MM.1S (cell line): ENCODE measurements at regions not wholly inside any gene's neighbourhood (a gene's known extent, or its start where the extent isn't known, plus 50 kb on each side); places are given as distances from the start of the nearest gene placed in this dataset.

Experiments
- EZH2 ChIP-seq: fragments of 300-600 bp; sonication (generic); optimal IDR thresholded peaks from 2 replicates; pipeline ENCODE3; 2017; ENCODE audit warnings: low read depth, mild to moderate bottlenecking, antibody characterized with exemption, low read length, mixed read lengths
- EZH2phosphoT487 ChIP-seq: fragments of 300-600 bp; sonication (generic); IDR thresholded peaks from 2 replicates; pipeline ENCODE4 v1.6.1; 2018; ENCODE audit warnings: antibody characterized with exemption, low read length
- TF ChIP-seq, protein P1 (sequence below): fragments of 300-600 bp; sonication (generic); IDR thresholded peaks from 2 replicates; pipeline ENCODE4 v1.5.1; 2016; ENCODE audit warnings: antibody characterized with exemption, low read length, mixed read lengths

DNA sequence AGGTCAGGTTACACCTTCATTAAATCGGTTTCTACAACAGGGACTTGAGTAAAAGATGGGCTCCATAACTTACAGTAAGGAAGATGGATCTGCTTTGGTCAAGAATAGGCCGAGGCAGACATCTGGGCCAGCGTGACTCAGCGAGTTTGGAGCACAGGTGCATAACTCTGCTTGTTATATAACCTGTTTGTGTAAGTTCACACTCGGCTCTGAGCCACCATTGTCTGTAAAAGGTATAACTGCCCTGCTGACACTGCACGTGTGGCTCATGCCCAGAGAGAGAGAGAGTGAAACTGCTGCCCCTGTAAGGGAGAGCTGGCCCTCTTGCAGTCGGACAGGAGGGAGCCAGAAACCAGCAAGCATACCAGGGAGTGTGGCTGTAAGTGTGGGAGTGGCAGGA, 737.9 kb upstream of the SLC35B3 start:
- TF ChIP-seq, protein P1, sequence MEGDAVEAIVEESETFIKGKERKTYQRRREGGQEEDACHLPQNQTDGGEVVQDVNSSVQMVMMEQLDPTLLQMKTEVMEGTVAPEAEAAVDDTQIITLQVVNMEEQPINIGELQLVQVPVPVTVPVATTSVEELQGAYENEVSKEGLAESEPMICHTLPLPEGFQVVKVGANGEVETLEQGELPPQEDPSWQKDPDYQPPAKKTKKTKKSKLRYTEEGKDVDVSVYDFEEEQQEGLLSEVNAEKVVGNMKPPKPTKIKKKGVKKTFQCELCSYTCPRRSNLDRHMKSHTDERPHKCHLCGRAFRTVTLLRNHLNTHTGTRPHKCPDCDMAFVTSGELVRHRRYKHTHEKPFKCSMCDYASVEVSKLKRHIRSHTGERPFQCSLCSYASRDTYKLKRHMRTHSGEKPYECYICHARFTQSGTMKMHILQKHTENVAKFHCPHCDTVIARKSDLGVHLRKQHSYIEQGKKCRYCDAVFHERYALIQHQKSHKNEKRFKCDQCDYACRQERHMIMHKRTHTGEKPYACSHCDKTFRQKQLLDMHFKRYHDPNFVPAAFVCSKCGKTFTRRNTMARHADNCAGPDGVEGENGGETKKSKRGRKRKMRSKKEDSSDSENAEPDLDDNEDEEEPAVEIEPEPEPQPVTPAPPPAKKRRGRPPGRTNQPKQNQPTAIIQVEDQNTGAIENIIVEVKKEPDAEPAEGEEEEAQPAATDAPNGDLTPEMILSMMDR = no peak
- TF ChIP-seq EZH2 = no peak
- TF ChIP-seq EZH2phosphoT487 = no peak
